HL-60 (cell line): ENCODE measurements at regions not wholly inside any gene's neighbourhood (a gene's known extent, or its start where the extent isn't known, plus 50 kb on each side); places are given as distances from the start of the nearest gene placed in this dataset.

Experiments
- CTCF ChIP-seq: IDR thresholded peaks from one replicate; pipeline ENCODE4 v1.5.1; 2011; ENCODE audit warnings: low read length, control low read depth, inconsistent platforms; ENCODE audit not compliant: insufficient read depth
- GABPA ChIP-seq: IDR thresholded peaks from 2 replicates; pipeline ENCODE4 v1.6.1; 2012; ENCODE audit warnings: low read depth
- POLR2AphosphoS5 ChIP-seq: IDR thresholded peaks from 2 replicates; pipeline ENCODE4 v1.6.1; 2012; ENCODE audit warnings: low read depth

GRCh38 chrX:141982296-141982695 lies 78.6 kb downstream of the MAGEC1 start:
- TF ChIP-seq CTCF (no peak), GABPA (no peak), POLR2AphosphoS5 (no peak)
